ENCODE measurements at regions not wholly inside any gene's neighbourhood (a gene's known extent, or its start where the extent isn't known, plus 50 kb on each side); places are given as distances from the start of the nearest gene placed in this dataset.

DNA sequence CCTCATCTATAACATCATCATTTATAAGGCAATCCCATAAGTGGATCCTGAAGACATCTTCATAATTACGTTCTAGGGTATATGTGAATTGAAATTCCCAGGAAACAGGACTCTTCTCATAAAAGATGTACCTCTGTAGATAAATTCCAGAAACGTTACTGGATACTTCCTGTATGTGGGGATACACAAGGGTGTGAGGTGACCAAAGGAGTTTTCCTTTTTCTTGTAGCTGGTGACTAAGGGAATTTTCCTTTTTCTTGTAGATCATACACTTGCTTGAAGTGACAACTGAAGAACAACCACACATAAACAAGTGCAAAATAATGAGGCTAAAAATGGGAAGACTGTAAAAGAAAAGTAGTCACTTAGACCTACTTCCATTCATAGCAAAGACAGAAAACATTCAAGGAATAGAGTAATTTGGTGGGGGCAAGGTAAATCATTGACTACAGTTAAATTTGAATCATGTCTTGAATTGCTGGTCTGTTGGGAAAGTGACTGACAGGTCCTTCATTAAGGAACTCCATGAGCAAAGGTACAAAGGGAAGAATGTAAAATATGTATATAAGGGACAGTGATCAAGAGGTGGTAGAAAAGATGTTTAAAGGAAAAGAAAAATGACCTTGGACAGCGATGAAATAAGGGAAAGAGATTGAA lies 53.2 kb upstream of the UBE2E3 start:
- no peak overlapping the region for H3K9ac ChIP-seq (ENCODE audit: low read length)
- no peak overlapping the region for H3K4me2 ChIP-seq (ENCODE audit: low read depth, low read length, poor library complexity, severe bottlenecking)
- H3K79me2 ChIP-seq (ENCODE audit: insufficient read depth, low read length) = no peaks in the 10 kb centered on the region
- H3K4me3 ChIP-seq (ENCODE audit: insufficient read depth, low read length, poor library complexity, severe bottlenecking) = no peak overlapping the region
- no peak overlapping the region for H2AFZ ChIP-seq (ENCODE audit: low read depth, low read length, severe bottlenecking)
- no peaks in the 10 kb centered on the region for H4K20me1 ChIP-seq (ENCODE audit: low read depth, low read length)
- no peaks in the 10 kb centered on the region for H3K9me3 ChIP-seq (ENCODE audit: insufficient read depth, low read length)
- no peaks in the 10 kb centered on the region for H3K27me3 ChIP-seq (ENCODE audit: low read length)
- no peaks in the 10 kb centered on the region for H3K9me2 ChIP-seq (replicated peaks; ENCODE audit: insufficient read depth, low read length)
- no peak for TF ChIP-seq EZH2phosphoT487 (conservative IDR thresholded peaks at IDR 0.05; ENCODE audit: low read length)
- TF ChIP-seq, protein P1, sequence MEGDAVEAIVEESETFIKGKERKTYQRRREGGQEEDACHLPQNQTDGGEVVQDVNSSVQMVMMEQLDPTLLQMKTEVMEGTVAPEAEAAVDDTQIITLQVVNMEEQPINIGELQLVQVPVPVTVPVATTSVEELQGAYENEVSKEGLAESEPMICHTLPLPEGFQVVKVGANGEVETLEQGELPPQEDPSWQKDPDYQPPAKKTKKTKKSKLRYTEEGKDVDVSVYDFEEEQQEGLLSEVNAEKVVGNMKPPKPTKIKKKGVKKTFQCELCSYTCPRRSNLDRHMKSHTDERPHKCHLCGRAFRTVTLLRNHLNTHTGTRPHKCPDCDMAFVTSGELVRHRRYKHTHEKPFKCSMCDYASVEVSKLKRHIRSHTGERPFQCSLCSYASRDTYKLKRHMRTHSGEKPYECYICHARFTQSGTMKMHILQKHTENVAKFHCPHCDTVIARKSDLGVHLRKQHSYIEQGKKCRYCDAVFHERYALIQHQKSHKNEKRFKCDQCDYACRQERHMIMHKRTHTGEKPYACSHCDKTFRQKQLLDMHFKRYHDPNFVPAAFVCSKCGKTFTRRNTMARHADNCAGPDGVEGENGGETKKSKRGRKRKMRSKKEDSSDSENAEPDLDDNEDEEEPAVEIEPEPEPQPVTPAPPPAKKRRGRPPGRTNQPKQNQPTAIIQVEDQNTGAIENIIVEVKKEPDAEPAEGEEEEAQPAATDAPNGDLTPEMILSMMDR (IDR thresholded peaks at IDR 0.05; ENCODE audit: insufficient read depth, low read length, poor library complexity, severe bottlenecking) = no peak
- no peaks in the 10 kb centered on the region for H3F3A ChIP-seq (ENCODE audit: insufficient read depth)
- no peak overlapping the region for H3K27ac ChIP-seq (ENCODE audit: low read depth, low read length)
- H3K36me3 ChIP-seq (ENCODE audit: low read length) = no peaks in the 10 kb centered on the region

DNA sequence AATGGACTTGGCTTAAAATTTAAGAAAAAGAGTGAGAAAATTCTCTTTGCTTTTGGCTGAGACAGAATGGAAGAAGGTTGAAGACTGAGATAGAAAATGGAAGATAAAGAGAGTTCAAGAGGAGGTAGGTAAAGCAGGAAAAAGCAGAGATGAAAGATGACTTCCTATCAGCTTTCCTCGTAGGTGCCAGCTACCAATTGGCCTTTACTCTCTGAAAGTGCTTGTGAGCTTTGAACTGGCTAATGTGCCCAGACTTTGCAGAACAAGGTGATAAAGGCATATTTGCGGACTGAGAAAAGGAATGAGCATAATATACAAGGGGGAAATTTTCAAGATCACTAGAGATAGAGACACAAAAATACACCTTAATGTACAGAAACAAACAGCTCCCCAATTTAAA lies 54.7 kb upstream of the UBE2E3 start:
- H3K9ac ChIP-seq (ENCODE audit: low read length) = no peak overlapping the region
- H3K27me3 ChIP-seq (ENCODE audit: low read length) = no peaks in the 10 kb centered on the region
- H3K27ac ChIP-seq (ENCODE audit: low read depth, low read length) = no peak overlapping the region
- H3K36me3 ChIP-seq (ENCODE audit: low read length) = no peaks in the 10 kb centered on the region
- H2AFZ ChIP-seq (ENCODE audit: low read depth, low read length, severe bottlenecking) = no peak overlapping the region
- no peaks in the 10 kb centered on the region for H3F3A ChIP-seq (ENCODE audit: insufficient read depth)
- no peaks in the 10 kb centered on the region for H3K79me2 ChIP-seq (ENCODE audit: insufficient read depth, low read length)
- no peaks in the 10 kb centered on the region for H4K20me1 ChIP-seq (ENCODE audit: low read depth, low read length)
- H3K9me3 ChIP-seq (ENCODE audit: insufficient read depth, low read length) = no peaks in the 10 kb centered on the region
- no peak overlapping the region for H3K4me2 ChIP-seq (ENCODE audit: low read depth, low read length, poor library complexity, severe bottlenecking)
- no peaks in the 10 kb centered on the region for H3K9me2 ChIP-seq (replicated peaks; ENCODE audit: insufficient read depth, low read length)
- no peak overlapping the region for H3K4me3 ChIP-seq (ENCODE audit: insufficient read depth, low read length, poor library complexity, severe bottlenecking)
- TF ChIP-seq EZH2phosphoT487 (conservative IDR thresholded peaks at IDR 0.05; ENCODE audit: low read length) = no peak
- TF ChIP-seq, protein P1 (IDR thresholded peaks at IDR 0.05; ENCODE audit: insufficient read depth, low read length, poor library complexity, severe bottlenecking) = no peak

GRCh38 chr2:180924063-180924462 lies 56.3 kb upstream of the UBE2E3 start:
- H2AFZ ChIP-seq (ENCODE audit: low read depth, low read length, severe bottlenecking) = no peak overlapping the region
- no peaks in the 10 kb centered on the region for H3K27me3 ChIP-seq (ENCODE audit: low read length)
- no peak overlapping the region for H3K4me2 ChIP-seq (ENCODE audit: low read depth, low read length, poor library complexity, severe bottlenecking)
- TF ChIP-seq EZH2phosphoT487 (conservative IDR thresholded peaks at IDR 0.05; ENCODE audit: low read length) = no peak
- TF ChIP-seq, protein P1 (IDR thresholded peaks at IDR 0.05; ENCODE audit: insufficient read depth, low read length, poor library complexity, severe bottlenecking) = no peak
- no peak overlapping the region for H3K4me3 ChIP-seq (ENCODE audit: insufficient read depth, low read length, poor library complexity, severe bottlenecking)
- no peaks in the 10 kb centered on the region for H3K9me3 ChIP-seq (ENCODE audit: insufficient read depth, low read length)
- H3K27ac ChIP-seq (ENCODE audit: low read depth, low read length) = no peak overlapping the region
- no peaks in the 10 kb centered on the region for H3K36me3 ChIP-seq (ENCODE audit: low read length)
- no peaks in the 10 kb centered on the region for H4K20me1 ChIP-seq (ENCODE audit: low read depth, low read length)
- H3K79me2 ChIP-seq (ENCODE audit: insufficient read depth, low read length) = no peaks in the 10 kb centered on the region
- H3K9me2 ChIP-seq (replicated peaks; ENCODE audit: insufficient read depth, low read length) = no peaks in the 10 kb centered on the region
- no peaks in the 10 kb centered on the region for H3F3A ChIP-seq (ENCODE audit: insufficient read depth)
- no peak overlapping the region for H3K9ac ChIP-seq (ENCODE audit: low read length)

Data from SU-DHL-6 (cell line).